ENCODE measurements at regions not wholly inside any gene's neighbourhood (a gene's known extent, or its start where the extent isn't known, plus 50 kb on each side); places are given as distances from the start of the nearest gene placed in this dataset.

GRCh38 chr15:70576276-70576675 is 187.1 kb downstream of the UACA start:
- H3K9me3 ChIP-seq (ENCODE audit: insufficient read depth in 2 of 2, low read depth in 1 of 2, low read length in 1 of 2), result peaks cover 0 to 5% of the 10 kb centered on the region in 2 experiments; a peak in 1 of 4 replicates
- no peak overlapping the region for H2BK120ac ChIP-seq (replicated peaks; ENCODE audit: low read depth, low read length)
- H3K9ac ChIP-seq (replicated peaks in 1 of 4; ENCODE audit: extremely low read depth in 1 of 4, low read depth in 3 of 4, low read length in 3 of 4), result no peak overlapping the region
- H3K27ac ChIP-seq (ENCODE audit: low read depth, low read length), result no peak overlapping the region
- H3K4me2 ChIP-seq (ENCODE audit: insufficient read depth in 1 of 2, low read depth in 2 of 2, low read length in 2 of 2), result no peak overlapping the region
- H2BK20ac ChIP-seq (ENCODE audit: low read length), result no peak overlapping the region
- no peaks in the 10 kb centered on the region for H3K79me2 ChIP-seq (ENCODE audit: control insufficient read depth in 1 of 2, insufficient read depth in 2 of 2, low read length in 2 of 2)
- H4K20me1 ChIP-seq (replicated peaks in 1 of 2; ENCODE audit: control insufficient read depth in 1 of 2, insufficient read depth in 2 of 2, low read length in 2 of 2), result no peaks in the 10 kb centered on the region
- CTCF ChIA-PET (ENCODE audit: partially characterized antibody), result interaction anchor here (1.1 to 4.9 kb wide), 3 partner anchors 10 to 67 kb away, joined by 3 to 21 read pairs (median 5); no protein-coding TSS in a partner anchor
- no peak overlapping the region for H4K5ac ChIP-seq (ENCODE audit: insufficient read length, low read depth, low read length)
- H2AFZ ChIP-seq (ENCODE audit: low read length), result no peak overlapping the region
- H3K56ac ChIP-seq (replicated peaks; ENCODE audit: insufficient read length, low read depth, low read length), result no peak overlapping the region
- no peak overlapping the region for H2AK5ac ChIP-seq (ENCODE audit: low read depth, low read length)
- H3K14ac ChIP-seq (ENCODE audit: insufficient read length), result no peak overlapping the region
- no peak overlapping the region for H4K91ac ChIP-seq (replicated peaks; ENCODE audit: insufficient read length, low read length)
- no peak overlapping the region for H3K23ac ChIP-seq (ENCODE audit: insufficient read length)
- WGBS, 2 experiments (ENCODE audit: extremely low coverage in 1 of 2, insufficient coverage in 1 of 2, insufficient read length in 1 of 2, insufficient replicate concordance in 2 of 2, low coverage in 1 of 2, low lambda C conversion rate in 2 of 2, missing lambda C conversion rate in 1 of 2), result 100% methylated on average over 3 of the region's 3 CpGs; no CpG with 5 or more reads in 1 of the 2 experiments
- H2BK5ac ChIP-seq (ENCODE audit: low read depth, low read length), result no peak overlapping the region
- H2BK12ac ChIP-seq (ENCODE audit: low read depth, low read length), result no peak overlapping the region
- H4K8ac ChIP-seq (ENCODE audit: extremely low read depth, insufficient read depth, low read length), result no peak overlapping the region
- H3K4me3 ChIP-seq (ENCODE audit: extremely low read depth in 1 of 4, insufficient read depth in 2 of 4, low read depth in 3 of 4, low read length in 4 of 4), result no peak overlapping the region
- peaks cover 0 to 3% (median 0%) of the 10 kb centered on the region in 4 experiments; a peak in 1 of 7 replicates for H3K4me1 ChIP-seq (replicated peaks in 1 of 4; ENCODE audit: control insufficient read depth in 3 of 4, insufficient read depth in 4 of 4, low read length in 3 of 4)
- H3K36me3 ChIP-seq (ENCODE audit: control insufficient read depth in 2 of 4, insufficient read depth in 4 of 4, low read length in 3 of 4), result no peaks in the 10 kb centered on the region
- H3K18ac ChIP-seq (ENCODE audit: extremely low read depth, low read length), result no peak overlapping the region
- H2BK15ac ChIP-seq (ENCODE audit: low read length), result no peak overlapping the region
- FAIRE-seq (no peak), DNase-seq (ENCODE audit: low read depth in 1 of 2, low spot score in 2 of 2) (no peak)
- TF ChIP-seq SP1 (IDR thresholded peaks at IDR 0.05; ENCODE audit: low read depth, low read length), result no peak
- TF ChIP-seq MAX (IDR thresholded peaks at IDR 0.05), result no peak
- TF ChIP-seq CBX5 (IDR thresholded peaks at IDR 0.05; ENCODE audit: low read depth, low read length), result no peak
- TF ChIP-seq CHD1 (IDR thresholded peaks at IDR 0.05; ENCODE audit: low read depth, low read length), result no peak
- TF ChIP-seq TEAD4 (IDR thresholded peaks at IDR 0.05; ENCODE audit: low read depth, low read length), result no peak
- TF ChIP-seq RFX5 (IDR thresholded peaks at IDR 0.05; ENCODE audit: borderline replicate concordance, low read depth, low read length), result no peak
- no peak for TF ChIP-seq NANOG (IDR thresholded peaks at IDR 0.05; ENCODE audit: insufficient read depth, low read depth, low read length, poor library complexity, severe bottlenecking)
- TF ChIP-seq ATF3 (IDR thresholded peaks at IDR 0.05; ENCODE audit: insufficient read depth, low read depth, low read length), result no peak
- no peak for TF ChIP-seq ASH2L (IDR thresholded peaks at IDR 0.05; ENCODE audit: low read length)
- TF ChIP-seq CBX8 (IDR thresholded peaks at IDR 0.05; ENCODE audit: borderline replicate concordance, low read depth, low read length), result no peak
- no peak for TF ChIP-seq SP4 (IDR thresholded peaks at IDR 0.05; ENCODE audit: low read length)
- no peak for TF ChIP-seq BCL11A (IDR thresholded peaks at IDR 0.05; ENCODE audit: low read depth in 2 of 2, low read length in 2 of 2)
- no peak for TF ChIP-seq JUN (IDR thresholded peaks at IDR 0.05; ENCODE audit: low read depth, low read length)
- no peak for TF ChIP-seq CEBPB (IDR thresholded peaks at IDR 0.05; ENCODE audit: low read depth, low read length)
- H3K27me3 ChIP-seq (replicated peaks in 1 of 4; ENCODE audit: control insufficient read depth in 3 of 4, extremely low read depth in 1 of 4, insufficient read depth in 3 of 4, low read length in 3 of 4), result 0 out of 7 replicates have a peak, but pooled peaks cover 0 to 2% (median 0%) of the 10 kb centered on the region in 4 experiments
- H3K4ac ChIP-seq (replicated peaks; ENCODE audit: insufficient read length, low read depth, low read length), result no peak overlapping the region
- POLR2A ChIA-PET (ENCODE audit: partially characterized antibody), result interaction anchor here (0.9 to 1.3 kb wide), 2 partner anchors 9 to 52 kb away, joined by 3 to 6 read pairs; no protein-coding TSS in a partner anchor
- no peaks in the 10 kb centered on the region for H3K23me2 ChIP-seq (ENCODE audit: low read depth, low read length)
- no peaks in the 10 kb centered on the region for H3K79me1 ChIP-seq (ENCODE audit: low read depth, low read length)

Measured in H1 (cell line).